ENCODE measurements at regions not wholly inside any gene's neighbourhood (a gene's known extent, or its start where the extent isn't known, plus 50 kb on each side); places are given as distances from the start of the nearest gene placed in this dataset.

- TF ChIP-seq EZH2 (IDR thresholded peaks at IDR 0.05; ENCODE audit: insufficient read depth, poor library complexity, severe bottlenecking) (no peak), EZH2phosphoT487 (IDR thresholded peaks at IDR 0.05; ENCODE audit: insufficient read depth, low read depth) (no peak)
Measured at GRCh38 chr1:203565049-203565448, 61.6 kb upstream of the ATP2B4 start.

All from GM23248 (cell line).